Mesothelial cell of epicardium (in vitro differentiated cells): ENCODE measurements at regions not wholly inside any gene's neighbourhood (a gene's known extent, or its start where the extent isn't known, plus 50 kb on each side); places are given as distances from the start of the nearest gene placed in this dataset.

Experiments used
- DNase-seq, 2 experiments: peaks; one replicate each; pipeline ENCODE4 v3.0.0; 2021; ENCODE audit warnings: low spot score in 2 of 2; ENCODE audit not compliant: unreplicated experiment in 2 of 2
- H3K27ac Mint-ChIP-seq: 2 replicates; pipeline ENCODE4 v1.8.0; 2021; ENCODE audit warnings: mixed read lengths
- H3K27me3 Mint-ChIP-seq: 2 replicates; pipeline ENCODE4 v1.8.0; 2021; ENCODE audit warnings: low read depth, mixed read lengths
- H3K36me3 Mint-ChIP-seq: 2 replicates; pipeline ENCODE4 v1.8.0; 2021; ENCODE audit warnings: mixed read lengths
- H3K4me1 Mint-ChIP-seq: 2 replicates; pipeline ENCODE4 v1.8.0; 2021; ENCODE audit warnings: mixed read lengths
- H3K4me3 Mint-ChIP-seq: 2 replicates; pipeline ENCODE4 v1.8.0; 2021; ENCODE audit warnings: mild to moderate bottlenecking, moderate library complexity, mixed read lengths
- H3K9me3 Mint-ChIP-seq: 2 replicates; pipeline ENCODE4 v1.8.0; 2021; ENCODE audit warnings: mixed read lengths
- CTCF ChIP-seq: fragments of 200-600 bp; sonication (generic); IDR thresholded peaks from one replicate; pipeline ENCODE4 v1.5.0; 2021; ENCODE audit warnings: antibody characterized with exemption; ENCODE audit not compliant: unreplicated experiment

DNA sequence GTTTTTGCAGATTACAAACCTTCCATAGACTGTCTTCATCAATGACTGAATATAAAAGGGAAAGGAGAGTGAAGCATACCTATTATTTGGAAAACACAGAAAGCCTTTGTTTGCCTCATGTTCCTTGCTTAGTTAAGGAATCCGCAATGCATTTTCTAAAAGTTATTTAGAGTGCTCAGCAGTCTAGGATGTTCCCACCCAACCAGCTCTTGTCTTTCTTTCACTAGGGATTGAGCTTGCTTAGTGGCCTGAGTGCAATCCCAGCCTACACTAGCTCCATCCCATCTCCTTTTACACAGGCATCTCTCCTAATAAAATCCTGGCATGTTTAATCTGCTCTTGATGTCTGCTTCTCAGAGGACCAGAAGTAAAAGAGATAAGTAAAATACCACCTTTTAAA is 850.5 kb upstream of the GJE1 start:
- TF ChIP-seq CTCF: no peak
- no peak overlapping the region for H3K4me3 Mint-ChIP-seq
- DNase-seq: no peak
- H3K27me3 Mint-ChIP-seq: no peaks in the 10 kb centered on the region
- H3K9me3 Mint-ChIP-seq: peaks cover 15% of the 10 kb centered on the region
- H3K4me1 Mint-ChIP-seq: no peaks in the 10 kb centered on the region
- H3K36me3 Mint-ChIP-seq: no peaks in the 10 kb centered on the region
- H3K27ac Mint-ChIP-seq: no peak overlapping the region

DNA sequence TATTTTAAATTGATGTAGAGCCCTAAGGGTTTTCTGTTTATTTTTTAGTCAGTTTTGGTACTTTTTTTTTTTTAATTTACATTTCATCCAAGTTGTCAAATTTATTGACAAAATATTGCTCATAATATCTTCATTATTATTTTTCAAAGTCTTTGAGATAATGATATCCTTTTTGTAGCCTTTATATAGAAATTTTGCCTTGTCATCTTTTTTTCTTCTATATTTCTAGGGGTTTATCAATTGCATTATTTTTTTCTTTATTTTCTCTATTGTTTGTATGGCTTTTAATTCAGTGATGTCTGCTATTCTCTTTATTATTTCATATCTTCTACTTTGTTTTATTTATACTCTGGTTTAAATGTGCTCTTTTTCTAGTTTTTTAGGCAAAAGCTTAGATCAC is 863.0 kb upstream of the GJE1 start:
- Mint-ChIP-seq H3K27ac (no peak overlapping the region), H3K4me1 (no peaks in the 10 kb centered on the region), H3K4me3 (no peak overlapping the region), H3K36me3 (no peaks in the 10 kb centered on the region), H3K9me3 (no peaks in the 10 kb centered on the region), H3K27me3 (no peaks in the 10 kb centered on the region)
- DNase-seq: no peak
- no peak for TF ChIP-seq CTCF

GRCh38 chr6:141267420-141267819 is 865.3 kb upstream of the GJE1 start:
- no peak overlapping the region for H3K4me3 Mint-ChIP-seq
- H3K9me3 Mint-ChIP-seq: peaks cover 7% of the 10 kb centered on the region
- H3K27me3 Mint-ChIP-seq: no peaks in the 10 kb centered on the region
- H3K4me1 Mint-ChIP-seq: no peaks in the 10 kb centered on the region
- H3K36me3 Mint-ChIP-seq: no peaks in the 10 kb centered on the region
- no peak for TF ChIP-seq CTCF
- no peak for DNase-seq
- H3K27ac Mint-ChIP-seq: no peak overlapping the region

- H3K36me3 Mint-ChIP-seq: no peaks in the 10 kb centered on the region
- H3K4me3 Mint-ChIP-seq: no peak overlapping the region
- no peak overlapping the region for H3K27ac Mint-ChIP-seq
- no peak for DNase-seq
- H3K9me3 Mint-ChIP-seq: peaks cover 7% of the 10 kb centered on the region
- TF ChIP-seq CTCF: no peak
- no peaks in the 10 kb centered on the region for H3K4me1 Mint-ChIP-seq
- no peaks in the 10 kb centered on the region for H3K27me3 Mint-ChIP-seq
Measured at GRCh38 chr6:141265756-141266623, 866.7 kb upstream of the GJE1 start.

DNA sequence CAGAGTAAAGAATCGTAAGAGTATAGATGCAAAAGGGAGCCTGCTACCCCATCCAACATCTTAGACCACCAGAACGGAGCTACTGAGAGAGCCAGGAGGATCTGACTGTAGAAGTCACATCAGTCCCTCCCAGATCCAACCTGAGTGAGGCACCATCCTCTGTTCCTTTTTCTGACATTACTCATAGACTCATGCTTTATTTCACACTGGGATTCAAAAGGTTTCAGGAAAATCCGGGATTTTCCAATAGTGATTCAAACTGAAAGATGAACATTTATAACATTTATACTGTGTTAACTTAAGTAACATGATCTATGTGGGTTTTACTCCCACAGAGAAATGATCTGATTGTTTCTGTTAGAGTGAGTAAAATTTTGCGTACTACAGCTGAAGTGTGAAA is 868.6 kb upstream of the GJE1 start:
- no peaks in the 10 kb centered on the region for H3K27me3 Mint-ChIP-seq
- no peak overlapping the region for H3K27ac Mint-ChIP-seq
- no peak for TF ChIP-seq CTCF
- no peak overlapping the region for H3K4me3 Mint-ChIP-seq
- DNase-seq: no peak
- H3K36me3 Mint-ChIP-seq: no peaks in the 10 kb centered on the region
- H3K4me1 Mint-ChIP-seq: no peaks in the 10 kb centered on the region
- peaks cover 7% of the 10 kb centered on the region for H3K9me3 Mint-ChIP-seq

DNA sequence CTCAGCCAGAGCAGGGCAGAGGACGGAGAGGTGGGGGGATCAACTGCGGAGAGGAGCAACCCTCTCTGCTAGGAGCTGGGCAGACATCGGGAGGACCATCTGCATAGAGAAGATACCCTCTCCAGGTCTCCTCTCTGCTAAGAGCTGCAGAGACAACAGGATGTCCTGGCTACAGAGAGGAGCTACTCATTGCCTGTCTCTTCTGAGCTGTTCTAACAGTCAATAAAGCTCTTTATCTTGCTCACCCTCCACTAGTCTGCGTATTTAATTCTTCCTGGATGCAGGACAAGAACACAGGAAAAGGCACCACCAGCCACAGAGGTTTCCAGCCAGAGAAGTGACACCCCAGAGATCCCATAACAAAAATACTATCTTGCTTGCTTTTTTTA is 871.1 kb upstream of the GJE1 start:
- TF ChIP-seq CTCF: no peak
- no peaks in the 10 kb centered on the region for H3K36me3 Mint-ChIP-seq
- no peak for DNase-seq
- H3K27me3 Mint-ChIP-seq: no peaks in the 10 kb centered on the region
- no peak overlapping the region for H3K27ac Mint-ChIP-seq
- no peaks in the 10 kb centered on the region for H3K4me1 Mint-ChIP-seq
- H3K4me3 Mint-ChIP-seq: no peak overlapping the region
- H3K9me3 Mint-ChIP-seq: peaks cover 7% of the 10 kb centered on the region
